ENCODE measurements at regions not wholly inside any gene's neighbourhood (a gene's known extent, or its start where the extent isn't known, plus 50 kb on each side); places are given as distances from the start of the nearest gene placed in this dataset.

GRCh38 chr12:9319842-9320173 lies 111.6 kb upstream of the PZP start:
- TF ChIP-seq CTCF (IDR thresholded peaks at IDR 0.05; ENCODE audit: low read depth, low read length) (no peak), EZH2phosphoT487 (IDR thresholded peaks at IDR 0.05; ENCODE audit: low read depth) (no peak)
